ENCODE measurements at regions not wholly inside any gene's neighbourhood (a gene's known extent, or its start where the extent isn't known, plus 50 kb on each side); places are given as distances from the start of the nearest gene placed in this dataset.

- Histone ChIP-seq H3K4me1 (no peaks in the 10 kb centered on the region), H3K9me3 (no peaks in the 10 kb centered on the region), H3K4me3 (no peak overlapping the region), H3K27me3 (no peaks in the 10 kb centered on the region), H3K36me3 (no peaks in the 10 kb centered on the region), H3K27ac (no peak overlapping the region)
- DNase-seq (ENCODE audit: low spot score in 2 of 2), result no peak
- intact Hi-C loops (cut with DNase I), result no loop called here
- no peak for TF ChIP-seq CTCF (IDR thresholded peaks at IDR 0.05)
These were observed 78.0 kb downstream of the YIPF5 start for GRCh38 chr5:144092508-144092907.

- H3K9me3 ChIP-seq, result no peaks in the 10 kb centered on the region
- intact Hi-C loops (cut with DNase I), result no loop called here
- no peak for TF ChIP-seq CTCF (IDR thresholded peaks at IDR 0.05)
- DNase-seq (ENCODE audit: low spot score in 2 of 2), result no peak
- H3K4me1 ChIP-seq, result no peaks in the 10 kb centered on the region
- no peaks in the 10 kb centered on the region for H3K27me3 ChIP-seq
- no peaks in the 10 kb centered on the region for H3K36me3 ChIP-seq
- no peak overlapping the region for H3K27ac ChIP-seq
- H3K4me3 ChIP-seq, result no peak overlapping the region
These were observed 77.1 kb downstream of the YIPF5 start for GRCh38 chr5:144093400-144093799.

- H3K36me3 ChIP-seq, result no peaks in the 10 kb centered on the region
- H3K9me3 ChIP-seq, result no peaks in the 10 kb centered on the region
- H3K4me1 ChIP-seq, result no peaks in the 10 kb centered on the region
- no peak overlapping the region for H3K4me3 ChIP-seq
- H3K27me3 ChIP-seq, result no peaks in the 10 kb centered on the region
- intact Hi-C loops (cut with DNase I), result no loop called here
- no peak overlapping the region for H3K27ac ChIP-seq
- no peak for DNase-seq (ENCODE audit: low spot score in 2 of 2)
- TF ChIP-seq CTCF (IDR thresholded peaks at IDR 0.05), result no peak
These were observed 76.6 kb downstream of the YIPF5 start for GRCh38 chr5:144093868-144094267.

GRCh38 chr5:144100702-144101101, 69.8 kb downstream of the YIPF5 start:
- intact Hi-C loops (cut with DNase I), result no loop called here
- Histone ChIP-seq H3K4me3 (no peak overlapping the region), H3K27ac (no peak overlapping the region), H3K27me3 (no peaks in the 10 kb centered on the region), H3K4me1 (no peaks in the 10 kb centered on the region), H3K9me3 (no peaks in the 10 kb centered on the region), H3K36me3 (no peaks in the 10 kb centered on the region)
- no peak for DNase-seq (ENCODE audit: low spot score in 2 of 2)
- TF ChIP-seq CTCF (IDR thresholded peaks at IDR 0.05), result no peak

GRCh38 chr5:144101616-144102015, 68.8 kb downstream of the YIPF5 start:
- H3K36me3 ChIP-seq, result no peaks in the 10 kb centered on the region
- H3K27ac ChIP-seq, result no peak overlapping the region
- H3K4me1 ChIP-seq, result no peaks in the 10 kb centered on the region
- H3K4me3 ChIP-seq, result no peak overlapping the region
- H3K9me3 ChIP-seq, result no peaks in the 10 kb centered on the region
- no peak for DNase-seq (ENCODE audit: low spot score in 2 of 2)
- H3K27me3 ChIP-seq, result no peaks in the 10 kb centered on the region
- TF ChIP-seq CTCF (IDR thresholded peaks at IDR 0.05), result no peak
- intact Hi-C loops (cut with DNase I), result no loop called here

GRCh38 chr5:144102361-144102760, 68.1 kb downstream of the YIPF5 start:
- Histone ChIP-seq H3K36me3 (no peaks in the 10 kb centered on the region), H3K4me1 (no peaks in the 10 kb centered on the region), H3K9me3 (no peaks in the 10 kb centered on the region), H3K27me3 (no peaks in the 10 kb centered on the region), H3K4me3 (no peak overlapping the region), H3K27ac (no peak overlapping the region)
- DNase-seq (ENCODE audit: low spot score in 2 of 2), result no peak
- intact Hi-C loops (cut with DNase I), result no loop called here
- no peak for TF ChIP-seq CTCF (IDR thresholded peaks at IDR 0.05)
